HCT116 (cell line): ENCODE measurements at regions not wholly inside any gene's neighbourhood (a gene's known extent, or its start where the extent isn't known, plus 50 kb on each side); places are given as distances from the start of the nearest gene placed in this dataset.

Experiments used
- ATAC-seq: fragments of 200-7000 bp; cut with Tn5 transposase; 2 replicates; pipeline ENCODE4 v1.9.1; 2020; ENCODE audit warnings: mild to moderate bottlenecking, moderate library complexity
- BruUV-seq: library from RNA; stranded (reverse); fragments of 400-500 nt; replicated peaks from 2 replicates; lab custom pipeline; 2021; lab: Mats Ljungman, UMichigan
- CTCF ChIA-PET: fragments of 300-600 bp; sonication (Branson Sonifier 250); formaldehyde crosslinking; loops from one replicate; lab custom pipeline; 2021; ENCODE audit warnings: antibody characterized with exemption; lab: Charles Lee
- POLR2A ChIA-PET: fragments of 300-600, 350-600 bp; sonication (Branson Sonifier 250); formaldehyde crosslinking; loops from one replicate; lab custom pipeline; 2021; ENCODE audit warnings: antibody characterized with exemption; lab: Charles Lee
- RAD21 ChIA-PET, 2 experiments: fragments of 300-600 bp; sonication (Branson Sonifier 250); formaldehyde crosslinking; loops; one replicate each; lab custom pipeline; 2023; ENCODE audit warnings: low total read pairs in 2 of 2; ENCODE audit not compliant: uncharacterized antibody in 2 of 2, unreplicated experiment in 2 of 2, low non-redundant PET in 1 of 2; lab: Charles Lee
- DNase-seq: peaks from one replicate; pipeline ENCODE4 v3.0.0-alpha.2; 2010; ENCODE audit warnings: low read depth, low spot score
- H2AFZ ChIP-seq: fragments of 200-600 bp; shearing (Covaris generic), sonication (generic); 2 replicates; pipeline ENCODE4 v1.6.1; 2017; ENCODE audit warnings: low read depth, mixed run types, mixed read lengths, antibody characterized with exemption, low read length; ENCODE audit not compliant: poor library complexity, severe bottlenecking
- H3K27ac ChIP-seq: 2 replicates; pipeline ENCODE4 v1.5.1; 2012; ENCODE audit warnings: low read depth, low read length
- H3K27me3 ChIP-seq: fragments of 200-600 bp; sonication (generic); 2 replicates; pipeline ENCODE4 v1.6.1; 2016; ENCODE audit warnings: mixed run types, low read length, mixed read lengths; ENCODE audit not compliant: insufficient read depth
- H3K36me3 ChIP-seq, 2 experiments: fragments of 200-500 bp in 1 of 2; fragments of 200-600 bp in 1 of 2; sonication (Bioruptor generic) in 1 of 2; sonication (generic) in 1 of 2; 2 replicates each; pipeline versions ENCODE4 v1.5.1 to v1.6.1; 2014 to 2016; ENCODE audit warnings: low read length in 2 of 2, inconsistent platforms in 1 of 2, mixed read lengths in 1 of 2, mixed run types in 1 of 2; ENCODE audit not compliant: insufficient read depth in 2 of 2, control insufficient read depth in 1 of 2
- H3K4me1 ChIP-seq, 2 experiments: fragments of 200-600 bp in 1 of 2; sonication (generic) in 1 of 2; 2 replicates each; pipeline versions ENCODE4 v1.5.1 to v1.6.1; 2012 to 2017; ENCODE audit warnings: low read length in 2 of 2, inconsistent platforms in 1 of 2, mild to moderate bottlenecking in 1 of 2, mixed read lengths in 1 of 2, mixed run types in 1 of 2, moderate library complexity in 1 of 2; ENCODE audit not compliant: insufficient read depth in 2 of 2, control insufficient read depth in 1 of 2
- H3K4me2 ChIP-seq: fragments of 200-600 bp; sonication (generic); 2 replicates; pipeline ENCODE4 v1.6.1; 2017; ENCODE audit warnings: mixed run types, low read length, mixed read lengths
- H3K4me3 ChIP-seq, 2 experiments: fragments of 200-600 bp in 1 of 2; sonication (generic) in 1 of 2; replicated peaks in 1 of 2; 2 replicates each; pipeline ENCODE4 v1.5.1; 2011 to 2016; ENCODE audit warnings: low read length in 2 of 2, control low read depth in 1 of 2, low read depth in 1 of 2, mild to moderate bottlenecking in 1 of 2, mixed read lengths in 1 of 2, mixed run types in 1 of 2
- H3K79me2 ChIP-seq: fragments of 200-600 bp; sonication (generic); 2 replicates; pipeline ENCODE4 v1.6.1; 2017; ENCODE audit warnings: mild to moderate bottlenecking, mixed run types, low read length, moderate library complexity, mixed read lengths; ENCODE audit not compliant: insufficient read depth
- H3K9ac ChIP-seq: fragments of 200-600 bp; sonication (generic); 2 replicates; pipeline ENCODE4 v1.6.1; 2016; ENCODE audit warnings: low read length, mixed read lengths
- H3K9me2 ChIP-seq: fragments of 200-600 bp; sonication (generic), shearing (Covaris generic); 2 replicates; pipeline ENCODE4 v1.6.1; 2017; ENCODE audit warnings: mixed run types, mild to moderate bottlenecking, moderate library complexity; ENCODE audit not compliant: insufficient read depth
- H3K9me3 ChIP-seq, 2 experiments: fragments of 200-500 bp in 1 of 2; fragments of 200-600 bp in 1 of 2; sonication (Bioruptor generic) in 1 of 2; sonication (generic) in 1 of 2; 2 replicates each; pipeline ENCODE4 v1.6.1; 2014 to 2017; ENCODE audit warnings: low read length in 2 of 2, mixed read lengths in 2 of 2, inconsistent platforms in 1 of 2, low read depth in 1 of 2, mild to moderate bottlenecking in 1 of 2, mixed run types in 1 of 2, moderate library complexity in 1 of 2; ENCODE audit not compliant: control insufficient read depth in 1 of 2, insufficient read depth in 1 of 2
- H4K20me1 ChIP-seq: fragments of 200-600 bp; sonication (generic), shearing (Covaris generic); 2 replicates; pipeline ENCODE4 v1.6.1; 2017; ENCODE audit warnings: mixed run types, mild to moderate bottlenecking, moderate library complexity; ENCODE audit not compliant: insufficient read depth
- CBX3 ChIP-seq: IDR thresholded peaks from 2 replicates; pipeline ENCODE4 v1.6.1; 2012; ENCODE audit warnings: low read depth
- CEBPB ChIP-seq: IDR thresholded peaks from 2 replicates; pipeline ENCODE4 v1.6.1; 2012; ENCODE audit warnings: low read depth
- ELF1 ChIP-seq: IDR thresholded peaks from 2 replicates; pipeline ENCODE4 v1.6.1; 2012; ENCODE audit warnings: low read depth, borderline replicate concordance
- FOSL1 ChIP-seq: IDR thresholded peaks from 2 replicates; pipeline ENCODE4 v1.6.1; 2012; ENCODE audit warnings: low read depth
- MAX ChIP-seq: IDR thresholded peaks from 2 replicates; pipeline ENCODE4 v1.6.1; 2012
- RAD21 ChIP-seq: IDR thresholded peaks from 2 replicates; pipeline ENCODE4 v1.6.1; 2012; ENCODE audit warnings: low read depth, mild to moderate bottlenecking
- SRF ChIP-seq: IDR thresholded peaks from 2 replicates; pipeline ENCODE4 v1.6.1; 2012; ENCODE audit warnings: low read depth
- TCF7L2 ChIP-seq: IDR thresholded peaks from 2 replicates; pipeline ENCODE4 v1.7.0; 2011; ENCODE audit warnings: borderline replicate concordance, inconsistent platforms; ENCODE audit not compliant: insufficient read depth, insufficient read length; ENCODE audit errors: extremely low read depth
- ZBTB33 ChIP-seq: IDR thresholded peaks from 2 replicates; pipeline ENCODE4 v1.6.1; 2011; ENCODE audit warnings: mild to moderate bottlenecking, low read length, moderate library complexity; ENCODE audit not compliant: insufficient replicate concordance; ENCODE audit errors: extremely low read depth
- ZNF274 ChIP-seq: fragments of 200-500 bp; sonication (Bioruptor generic); IDR thresholded peaks from 2 replicates; pipeline ENCODE4 v1.6.1; 2014; ENCODE audit warnings: mild to moderate bottlenecking, low read depth, low read length, inconsistent platforms
- intact Hi-C: fragments of 100-400 bp; cut with micrococcal nuclease; formaldehyde crosslinking; loops from 2 replicates; pipeline ENCODE4 v1.10.0; 2022
- TF ChIP-seq, protein P1 (sequence below), 3 experiments: fragments of 200-600 bp in 1 of 3; sonication (generic) in 1 of 3; IDR thresholded peaks in 2 of 3; conservative IDR thresholded peaks in 1 of 3; 2 replicates each; pipeline ENCODE4 v1.5.1; 2012 to 2017; ENCODE audit warnings: low read depth in 2 of 3, low read length in 2 of 3, antibody characterized with exemption in 1 of 3, borderline replicate concordance in 1 of 3, control low read depth in 1 of 3, mild to moderate bottlenecking in 1 of 3, mixed read lengths in 1 of 3, mixed run types in 1 of 3, moderate library complexity in 1 of 3; ENCODE audit not compliant: insufficient read depth in 1 of 3

GRCh38 chr5:4100739-4101138 is 505.1 kb downstream of the IRX1 start:
- H3K4me3 ChIP-seq: no peak overlapping the region
- no peaks in the 10 kb centered on the region for H3K9me2 ChIP-seq
- intact Hi-C loops: no loop called here
- TF ChIP-seq FOSL1 (no peak), ELF1 (no peak), RAD21 (no peak), ZBTB33 (no peak)
- DNase-seq (no peak), ATAC-seq (no peak)
- no peak overlapping the region for H2AFZ ChIP-seq
- no TSS peak for BruUV-seq
- RAD21 ChIA-PET: no interaction called here
- H3K27ac ChIP-seq: no peak overlapping the region
- CTCF ChIA-PET: no interaction called here
- no peak overlapping the region for H3K9ac ChIP-seq
- H3K4me2 ChIP-seq: no peak overlapping the region
- H3K4me1 ChIP-seq: no peaks in the 10 kb centered on the region
- no peaks in the 10 kb centered on the region for H3K27me3 ChIP-seq
- peaks cover 14 to 34% of the 10 kb centered on the region in 2 experiments; a peak in 2 of 4 replicates for H3K9me3 ChIP-seq
- POLR2A ChIA-PET: no interaction called here
- H4K20me1 ChIP-seq: no peaks in the 10 kb centered on the region
- no peaks in the 10 kb centered on the region for H3K36me3 ChIP-seq
- no peaks in the 10 kb centered on the region for H3K79me2 ChIP-seq

GRCh38 chr5:4101189-4101588 is 505.6 kb downstream of the IRX1 start:
- no peaks in the 10 kb centered on the region for H3K79me2 ChIP-seq
- no TSS peak for BruUV-seq
- DNase-seq: no peak
- no peaks in the 10 kb centered on the region for H3K27me3 ChIP-seq
- H3K4me1 ChIP-seq: no peaks in the 10 kb centered on the region
- no peak for TF ChIP-seq CBX3
- TF ChIP-seq, protein P1, sequence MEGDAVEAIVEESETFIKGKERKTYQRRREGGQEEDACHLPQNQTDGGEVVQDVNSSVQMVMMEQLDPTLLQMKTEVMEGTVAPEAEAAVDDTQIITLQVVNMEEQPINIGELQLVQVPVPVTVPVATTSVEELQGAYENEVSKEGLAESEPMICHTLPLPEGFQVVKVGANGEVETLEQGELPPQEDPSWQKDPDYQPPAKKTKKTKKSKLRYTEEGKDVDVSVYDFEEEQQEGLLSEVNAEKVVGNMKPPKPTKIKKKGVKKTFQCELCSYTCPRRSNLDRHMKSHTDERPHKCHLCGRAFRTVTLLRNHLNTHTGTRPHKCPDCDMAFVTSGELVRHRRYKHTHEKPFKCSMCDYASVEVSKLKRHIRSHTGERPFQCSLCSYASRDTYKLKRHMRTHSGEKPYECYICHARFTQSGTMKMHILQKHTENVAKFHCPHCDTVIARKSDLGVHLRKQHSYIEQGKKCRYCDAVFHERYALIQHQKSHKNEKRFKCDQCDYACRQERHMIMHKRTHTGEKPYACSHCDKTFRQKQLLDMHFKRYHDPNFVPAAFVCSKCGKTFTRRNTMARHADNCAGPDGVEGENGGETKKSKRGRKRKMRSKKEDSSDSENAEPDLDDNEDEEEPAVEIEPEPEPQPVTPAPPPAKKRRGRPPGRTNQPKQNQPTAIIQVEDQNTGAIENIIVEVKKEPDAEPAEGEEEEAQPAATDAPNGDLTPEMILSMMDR (IDR thresholded peaks at IDR 0.05 in 2 of 3, conservative IDR thresholded peaks at IDR 0.05 in 1 of 3; ENCODE audit: borderline replicate concordance in 1 of 3, insufficient read depth in 1 of 3, low read depth in 2 of 3, low read length in 2 of 3): no peak
- no peak for TF ChIP-seq CEBPB
- no peak for TF ChIP-seq SRF
- TF ChIP-seq ZNF274: no peak
- TF ChIP-seq TCF7L2: no peak
- no peak for TF ChIP-seq MAX
- no peak for TF ChIP-seq ZBTB33
- peaks cover 17 to 30% of the 10 kb centered on the region in 2 experiments; a peak in 2 of 4 replicates for H3K9me3 ChIP-seq
- no peak overlapping the region for H3K27ac ChIP-seq
- no peak overlapping the region for H3K4me3 ChIP-seq
- no peaks in the 10 kb centered on the region for H4K20me1 ChIP-seq
- H3K36me3 ChIP-seq: no peaks in the 10 kb centered on the region
- no peak overlapping the region for H3K9ac ChIP-seq
- ChIA-PET POLR2A (no interaction called here), CTCF (no interaction called here), RAD21 (no interaction called here)
- intact Hi-C loops: no loop called here
- no peak overlapping the region for H3K4me2 ChIP-seq
- no peak for ATAC-seq
- no peaks in the 10 kb centered on the region for H3K9me2 ChIP-seq
- no peak overlapping the region for H2AFZ ChIP-seq
